HUES64 (cell line): ENCODE measurements at regions not wholly inside any gene's neighbourhood (a gene's known extent, or its start where the extent isn't known, plus 50 kb on each side); places are given as distances from the start of the nearest gene placed in this dataset.
"Not testable (repeated sequence)": the region's sequence is repeated elsewhere in the genome, so short reads cannot be mapped to it uniquely, and the experiment has no call there.

Source experiments
- H3K27ac ChIP-seq: 2 replicates; pipeline ENCODE4 v1.7.0; 2013; ENCODE audit warnings: low read depth, low read length, inconsistent platforms
- H3K27me3 ChIP-seq: 2 replicates; pipeline ENCODE4 v1.6.1; 2013; ENCODE audit warnings: mild to moderate bottlenecking, low read length; ENCODE audit not compliant: insufficient read depth
- H3K36me3 ChIP-seq: 2 replicates; pipeline ENCODE4 v1.6.1; 2013; ENCODE audit warnings: mild to moderate bottlenecking, low read length; ENCODE audit not compliant: insufficient read depth
- H3K4me1 ChIP-seq: 2 replicates; pipeline ENCODE4 v1.6.1; 2013; ENCODE audit warnings: mild to moderate bottlenecking, low read length, moderate library complexity; ENCODE audit not compliant: insufficient read depth
- H3K4me3 ChIP-seq: 2 replicates; pipeline ENCODE4 v1.5.1; 2013; ENCODE audit warnings: mild to moderate bottlenecking, low read length, moderate library complexity
- H3K9ac ChIP-seq: 2 replicates; pipeline ENCODE4 v1.6.1; 2013; ENCODE audit warnings: mild to moderate bottlenecking, low read depth, low read length
- H3K9me3 ChIP-seq: 2 replicates; pipeline ENCODE4 v1.6.1; 2013; ENCODE audit warnings: low read depth, low read length; ENCODE audit not compliant: insufficient read depth
- WGBS: fragments of 150-250, 120-280 bp; methylation state at CpG from one replicate; pipeline ENCODE4 v1.1.7; 2013; ENCODE audit warnings: missing lambda C conversion rate; 5-methylcytosine and 5-hydroxymethylcytosine counted together

- no peaks in the 10 kb centered on the region for H3K4me1 ChIP-seq
- no peaks in the 10 kb centered on the region for H3K27me3 ChIP-seq
- H3K9me3 ChIP-seq: no peaks in the 10 kb centered on the region
- H3K4me3 ChIP-seq: no peak overlapping the region
- H3K9ac ChIP-seq: no peak overlapping the region
- no peak overlapping the region for H3K27ac ChIP-seq
- H3K36me3 ChIP-seq: no peaks in the 10 kb centered on the region
- WGBS: 87% methylated on average over 5 of the region's 5 CpGs
Measured at GRCh38 chr10:90222939-90223338, 521.5 kb downstream of the KIF20B start.

- 96% methylated on average over 2 of the region's 2 CpGs for WGBS
- Histone ChIP-seq H3K9ac (no peak overlapping the region), H3K4me3 (no peak overlapping the region), H3K27me3 (no peaks in the 10 kb centered on the region), H3K36me3 (no peaks in the 10 kb centered on the region), H3K27ac (no peak overlapping the region), H3K9me3 (no peaks in the 10 kb centered on the region), H3K4me1 (no peaks in the 10 kb centered on the region)
Measured at GRCh38 chr10:90224791-90225566, 523.6 kb downstream of the KIF20B start.

DNA sequence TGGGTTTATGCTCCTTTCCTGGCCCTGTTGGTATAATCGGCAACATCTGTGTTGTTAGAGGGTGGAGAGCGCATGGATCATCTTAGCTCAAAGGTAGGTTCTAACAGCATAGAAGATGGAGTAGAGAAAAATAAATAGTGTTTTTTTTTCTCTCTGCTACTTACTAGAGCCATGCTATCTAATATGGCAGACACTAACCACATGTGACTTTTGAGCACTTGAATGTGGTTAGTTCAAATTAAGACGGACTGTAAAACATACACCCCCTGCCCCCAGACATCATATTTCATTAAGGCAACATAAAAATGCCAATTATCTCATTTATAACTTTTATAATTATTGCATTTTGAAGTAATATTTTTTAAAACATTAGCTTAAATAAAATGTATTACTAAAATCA is 525.1 kb downstream of the KIF20B start:
- no peak overlapping the region for H3K27ac ChIP-seq
- H3K4me1 ChIP-seq: no peaks in the 10 kb centered on the region
- H3K9ac ChIP-seq: no peak overlapping the region
- no peak overlapping the region for H3K4me3 ChIP-seq
- H3K27me3 ChIP-seq: no peaks in the 10 kb centered on the region
- H3K36me3 ChIP-seq: no peaks in the 10 kb centered on the region
- WGBS: 94% methylated on average over 3 of the region's 3 CpGs
- no peaks in the 10 kb centered on the region for H3K9me3 ChIP-seq

- Histone ChIP-seq H3K27me3 (no peaks in the 10 kb centered on the region), H3K27ac (no peak overlapping the region), H3K4me3 (no peak overlapping the region), H3K4me1 (no peaks in the 10 kb centered on the region), H3K9ac (no peak overlapping the region), H3K9me3 (no peaks in the 10 kb centered on the region), H3K36me3 (no peaks in the 10 kb centered on the region)
- 95% methylated on average over 1 of the region's 2 CpGs for WGBS
Measured at GRCh38 chr10:90227217-90227656, 525.8 kb downstream of the KIF20B start.

DNA sequence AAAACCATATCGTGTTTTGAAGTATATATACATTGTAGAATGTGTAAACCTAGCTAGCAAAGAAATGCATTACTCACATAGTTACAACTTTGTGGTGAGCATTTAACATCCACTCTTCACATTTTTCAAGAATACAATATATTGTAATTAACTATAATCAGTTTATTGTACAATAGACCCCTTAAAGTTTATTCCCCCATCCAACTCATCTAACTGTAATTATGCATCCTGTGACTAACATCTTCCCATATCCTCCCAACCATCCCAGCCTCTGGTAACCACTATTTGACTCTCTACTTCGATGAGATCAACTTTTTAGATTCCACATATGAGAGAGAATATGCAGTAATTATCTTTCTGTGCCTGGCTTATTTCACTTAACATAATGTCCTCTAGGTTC is 526.4 kb downstream of the KIF20B start:
- H3K9me3 ChIP-seq: no peaks in the 10 kb centered on the region
- H3K4me1 ChIP-seq: no peaks in the 10 kb centered on the region
- no peak overlapping the region for H3K9ac ChIP-seq
- no peak overlapping the region for H3K4me3 ChIP-seq
- WGBS: no CpG with 5 or more reads among the region's 2 CpGs
- H3K27ac ChIP-seq: no peak overlapping the region
- H3K27me3 ChIP-seq: no peaks in the 10 kb centered on the region
- no peaks in the 10 kb centered on the region for H3K36me3 ChIP-seq

DNA sequence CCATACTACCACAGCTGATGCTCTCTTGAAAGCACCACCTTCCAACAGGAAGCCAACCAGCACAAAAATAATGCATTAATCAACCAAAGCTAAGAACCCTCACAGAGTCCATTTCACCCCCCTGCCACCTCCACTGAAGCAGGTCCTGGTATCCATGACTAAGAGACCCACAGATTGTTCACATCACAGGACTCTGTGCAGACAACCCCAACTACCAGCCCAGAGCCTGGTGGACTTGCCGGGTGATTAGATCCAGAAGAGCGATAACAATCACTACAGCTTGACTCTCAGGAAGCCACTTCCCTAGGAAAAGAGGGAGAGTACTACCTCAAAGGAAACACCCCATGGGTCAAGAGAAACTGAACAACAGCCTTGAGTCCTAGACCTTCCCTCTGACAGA is 528.1 kb downstream of the KIF20B start:
- Histone ChIP-seq H3K9me3 (no peaks in the 10 kb centered on the region), H3K27ac (no peak overlapping the region), H3K27me3 (no peaks in the 10 kb centered on the region), H3K9ac (no peak overlapping the region), H3K36me3 (no peaks in the 10 kb centered on the region), H3K4me3 (no peak overlapping the region), H3K4me1 (no peaks in the 10 kb centered on the region)
- 93% methylated on average over 2 of the region's 2 CpGs for WGBS

DNA sequence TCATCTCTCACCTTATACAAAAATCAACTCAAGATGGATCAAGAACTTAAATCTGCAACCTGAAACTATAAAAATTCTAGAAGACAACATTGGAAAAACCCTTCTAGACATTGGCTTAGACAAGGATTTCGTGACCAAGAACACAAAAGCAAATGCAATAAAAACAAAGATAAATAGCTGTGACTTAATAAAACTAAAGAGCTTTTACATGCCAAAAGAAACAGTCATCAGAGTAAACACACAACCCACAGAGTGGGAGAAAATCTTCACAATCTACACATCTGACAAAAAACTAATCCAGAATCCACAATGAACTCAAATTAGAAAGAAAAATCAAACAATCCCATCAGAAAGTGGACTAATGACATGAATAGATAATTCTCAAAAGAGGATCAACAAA is 532.4 kb downstream of the KIF20B start:
- H3K27ac ChIP-seq, H3K4me3 ChIP-seq, H3K27me3 ChIP-seq, H3K9ac ChIP-seq, H3K4me1 ChIP-seq, H3K36me3 ChIP-seq, H3K9me3 ChIP-seq: not testable (repeated sequence)
- WGBS: 100% methylated on average over 1 of the region's 1 CpG

- Histone ChIP-seq H3K27ac (no peak overlapping the region), H3K4me3 (no peak overlapping the region), H3K9ac (no peak overlapping the region), H3K36me3 (no peaks in the 10 kb centered on the region), H3K4me1 (no peaks in the 10 kb centered on the region), H3K9me3 (no peaks in the 10 kb centered on the region), H3K27me3 (no peaks in the 10 kb centered on the region)
- WGBS: 91% methylated on average over 2 of the region's 2 CpGs
Measured at GRCh38 chr10:90245623-90246022, 544.2 kb downstream of the KIF20B start.

DNA sequence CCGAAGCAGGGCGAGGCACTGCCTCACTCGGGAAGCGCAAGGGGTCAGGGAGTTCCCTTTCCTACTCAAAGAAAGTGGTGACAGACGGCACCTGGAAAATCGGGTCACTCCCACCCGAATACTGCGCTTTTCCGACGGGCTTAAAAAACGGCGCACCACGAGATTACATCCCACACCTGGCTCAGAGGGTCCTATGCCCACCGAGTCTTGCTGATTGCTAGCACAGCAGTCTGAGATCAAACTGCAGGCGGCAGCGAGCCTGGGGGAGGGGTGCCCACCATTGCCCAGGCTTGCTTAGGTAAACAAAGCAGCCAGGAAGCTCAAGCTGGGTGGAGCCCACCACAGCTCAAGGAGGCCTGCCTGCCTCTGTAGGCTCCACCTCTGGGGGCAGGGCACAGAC is 549.4 kb downstream of the KIF20B start:
- not testable (repeated sequence) for H3K4me1 ChIP-seq, H3K27me3 ChIP-seq, H3K9ac ChIP-seq, H3K9me3 ChIP-seq, H3K4me3 ChIP-seq, H3K36me3 ChIP-seq, H3K27ac ChIP-seq
- 80% methylated on average over 16 of the region's 16 CpGs for WGBS

DNA sequence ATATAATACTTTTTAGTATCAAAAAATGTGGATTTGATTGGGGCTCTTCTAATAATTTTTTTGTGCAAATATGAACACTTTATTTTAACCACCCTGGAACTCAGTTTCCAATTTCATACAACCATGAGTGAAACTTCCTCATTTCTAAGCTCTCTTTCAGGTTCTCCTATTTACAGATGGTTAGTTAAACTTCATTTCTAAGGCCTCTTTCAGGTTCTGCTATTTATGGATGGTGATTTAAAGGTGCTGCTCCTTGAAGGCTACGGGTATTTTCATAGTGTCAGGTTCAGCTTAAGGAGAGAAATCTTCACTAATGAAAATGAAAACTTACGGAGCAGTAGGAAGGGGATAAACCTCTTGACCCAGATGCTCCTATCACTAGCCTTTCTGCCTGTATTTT is 568.3 kb downstream of the KIF20B start:
- Histone ChIP-seq H3K4me1 (no peaks in the 10 kb centered on the region), H3K9me3 (no peaks in the 10 kb centered on the region), H3K9ac (no peak overlapping the region), H3K4me3 (no peak overlapping the region), H3K36me3 (no peaks in the 10 kb centered on the region), H3K27me3 (no peaks in the 10 kb centered on the region), H3K27ac (no peak overlapping the region)
- WGBS: 52% methylated on average over 1 of the region's 2 CpGs

DNA sequence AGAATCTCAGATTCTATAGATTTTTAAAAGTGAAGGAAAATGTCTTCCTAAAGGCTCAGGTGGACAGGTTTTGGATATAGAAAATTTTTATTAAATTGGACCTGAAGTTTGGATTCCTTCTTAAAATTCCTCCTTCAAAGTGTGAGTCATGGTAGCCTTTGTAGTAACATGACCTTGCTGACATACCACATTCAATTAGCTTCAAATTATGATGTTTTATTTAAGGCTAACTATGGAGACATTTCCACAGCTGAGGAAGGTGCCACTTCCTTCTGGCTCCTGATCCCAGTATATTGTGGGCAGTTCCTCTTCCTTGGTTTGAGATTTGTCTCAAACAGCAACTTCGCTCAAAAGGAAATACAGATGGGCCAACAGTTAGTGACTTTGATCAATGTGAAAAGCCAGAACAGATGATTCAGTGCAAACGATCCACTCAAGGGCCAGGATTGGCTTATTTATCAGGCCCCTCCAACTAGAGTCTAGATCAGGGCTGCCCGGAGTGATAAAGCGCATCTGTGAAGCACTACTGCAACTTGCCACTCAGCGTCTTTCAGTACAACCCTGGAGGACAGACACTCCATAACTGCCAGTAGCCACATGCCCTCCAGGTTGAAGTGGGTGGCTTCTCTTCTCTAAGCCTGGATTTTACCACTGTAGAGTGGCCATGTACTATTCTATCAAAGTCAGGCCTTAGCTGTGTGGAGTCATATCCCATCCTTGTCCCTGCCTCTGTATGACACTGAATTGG is 573.5 kb downstream of the KIF20B start:
- Histone ChIP-seq H3K4me3 (no peak overlapping the region), H3K4me1 (no peaks in the 10 kb centered on the region), H3K9me3 (no peaks in the 10 kb centered on the region), H3K27me3 (no peaks in the 10 kb centered on the region), H3K36me3 (no peaks in the 10 kb centered on the region), H3K9ac (no peak overlapping the region), H3K27ac (no peak overlapping the region)
- WGBS: 94% methylated on average over 5 of the region's 5 CpGs
